Left lung (tissue), 4 donors: ENCODE measurements at regions not wholly inside any gene's neighbourhood (a gene's known extent, or its start where the extent isn't known, plus 50 kb on each side); places are given as distances from the start of the nearest gene placed in this dataset.

Source experiments
- ATAC-seq: fragments of 200-7000 bp; cut with Tn5 transposase; one replicate; pipeline ENCODE4 v1.9.1; 2020; ENCODE audit warnings: moderate library complexity
- DNase-seq, 4 donors: peaks; one replicate each; pipeline ENCODE4 v3.0.0-alpha.2; 2013 to 2020
- H3K27ac ChIP-seq, 2 donors: fragments of 200-600 bp; sonication (generic) in 1 of 2; one replicate each; pipeline versions ENCODE4 v1.5.0 to v1.8.0; 2020 to 2021
- H3K27me3 ChIP-seq, 2 donors: fragments of 200-600 bp; sonication (generic) in 1 of 2; one replicate each; pipeline versions ENCODE4 v1.5.0 to v1.8.0; 2020 to 2021
- H3K36me3 ChIP-seq, 2 donors: fragments of 200-600 bp; sonication (generic) in 1 of 2; one replicate each; pipeline versions ENCODE4 v1.5.0 to v1.8.0; 2020 to 2021
- H3K4me1 ChIP-seq, 2 donors: fragments of 200-600 bp; one replicate each; pipeline ENCODE4 v1.8.0; 2021
- H3K4me3 ChIP-seq, 2 donors: fragments of 200-600 bp; sonication (generic) in 1 of 2; one replicate each; pipeline versions ENCODE4 v1.5.0 to v1.8.0; 2020 to 2021; ENCODE audit warnings: mild to moderate bottlenecking in 1 of 2
- H3K9me3 ChIP-seq, 2 donors: fragments of 200-600 bp; sonication (generic) in 1 of 2; one replicate each; pipeline versions ENCODE4 v1.5.0 to v1.8.0; 2020 to 2021
- CTCF ChIP-seq, 2 donors: fragments of 200-600 bp; sonication (generic) in 1 of 2; IDR thresholded peaks; one replicate each; pipeline versions ENCODE4 v1.5.0 to v1.8.0; 2021; ENCODE audit warnings: antibody characterized with exemption in 2 of 2
- intact Hi-C, 2 donors: fragments of 100-400 bp; cut with DNase I; formaldehyde crosslinking; loops; one replicate each; pipeline versions ENCODE4 v1.11.2 to v1.14.2; 2022
- donor health status: DM: no; HTN: yes; CAD: no.
- donor health status: DM: no; HTN: no; CAD: no.

GRCh38 chr1:91600431-91601337 lies 100.0 kb downstream of the CDC7 start:
- H3K4me1 ChIP-seq, result no peaks in the 10 kb centered on the region
- TF ChIP-seq CTCF (IDR thresholded peaks at IDR 0.05), result no peak
- no peak overlapping the region for H3K4me3 ChIP-seq
- no peak overlapping the region for H3K27ac ChIP-seq
- H3K27me3 ChIP-seq, result no peaks in the 10 kb centered on the region
- H3K9me3 ChIP-seq, result no peaks in the 10 kb centered on the region
- no peak for ATAC-seq
- no peak for DNase-seq
- H3K36me3 ChIP-seq, result no peaks in the 10 kb centered on the region
- intact Hi-C loops, result no loop called here

DNA sequence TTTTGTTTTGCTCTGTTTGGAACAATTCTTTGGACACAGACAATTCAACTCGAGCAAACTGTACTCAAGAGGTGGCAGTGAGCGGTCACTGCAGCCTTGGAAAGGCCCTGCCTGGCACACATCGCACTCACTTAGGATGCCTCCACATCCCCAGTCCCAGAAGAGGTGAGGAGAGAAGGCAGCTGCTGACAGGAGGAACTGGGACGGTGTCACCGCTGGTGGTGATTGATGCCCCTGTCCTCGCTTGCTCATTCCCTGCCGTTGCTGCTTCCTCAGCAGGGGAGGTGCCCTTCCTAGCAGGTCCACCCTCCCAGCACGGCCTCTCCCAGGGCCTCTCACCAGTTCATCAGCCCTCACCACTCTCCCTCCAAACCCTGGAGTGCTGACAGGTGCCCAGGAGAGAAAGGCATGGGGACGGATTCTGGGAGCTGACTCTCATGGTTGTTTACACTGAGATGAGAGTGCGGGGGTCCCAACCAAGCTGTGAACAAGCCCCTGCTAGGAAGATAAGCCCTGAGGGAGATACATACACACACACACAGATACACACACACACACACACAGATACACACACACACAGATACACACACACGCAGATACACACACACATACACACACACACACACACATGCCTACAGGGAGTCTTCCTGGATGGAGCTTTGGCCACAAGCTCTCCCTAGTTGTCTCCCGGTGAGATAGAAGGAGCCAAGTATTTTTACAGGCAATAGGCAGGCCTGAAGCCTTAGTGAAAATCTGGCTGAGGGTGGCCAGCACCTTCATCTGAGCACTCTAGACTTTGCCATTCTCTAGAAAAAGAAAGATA lies 101.1 kb downstream of the CDC7 start:
- no peaks in the 10 kb centered on the region for H3K4me1 ChIP-seq
- DNase-seq (no peak), ATAC-seq (no peak)
- H3K4me3 ChIP-seq, result no peak overlapping the region
- H3K27me3 ChIP-seq, result no peaks in the 10 kb centered on the region
- no peaks in the 10 kb centered on the region for H3K9me3 ChIP-seq
- intact Hi-C loops, result no loop called here
- no peaks in the 10 kb centered on the region for H3K36me3 ChIP-seq
- no peak overlapping the region for H3K27ac ChIP-seq
- TF ChIP-seq CTCF (IDR thresholded peaks at IDR 0.05), result no peak

DNA sequence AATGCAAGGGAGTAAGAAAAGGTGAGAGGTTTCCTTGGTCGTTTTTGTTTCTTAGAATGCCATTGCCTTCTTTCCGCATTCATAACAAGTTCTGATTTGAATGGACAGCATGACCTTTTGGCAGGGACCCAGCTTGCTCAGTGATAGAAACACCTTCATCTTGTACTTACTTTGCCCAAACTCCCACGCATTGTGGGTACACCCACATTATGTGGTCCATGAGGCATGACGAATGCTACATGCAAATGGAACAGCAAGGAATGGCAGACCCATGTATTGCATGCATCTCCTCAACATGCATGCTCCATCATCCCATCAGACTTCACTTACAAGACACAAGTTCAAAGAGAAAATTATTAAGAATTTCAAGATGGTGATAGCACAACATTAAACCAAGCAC lies 102.8 kb downstream of the CDC7 start:
- DNase-seq, result no peak
- H3K27ac ChIP-seq, result no peak overlapping the region
- no peaks in the 10 kb centered on the region for H3K4me1 ChIP-seq
- intact Hi-C loops, result no loop called here
- TF ChIP-seq CTCF (IDR thresholded peaks at IDR 0.05), result no peak
- no peaks in the 10 kb centered on the region for H3K9me3 ChIP-seq
- H3K36me3 ChIP-seq, result no peaks in the 10 kb centered on the region
- H3K4me3 ChIP-seq, result no peak overlapping the region
- ATAC-seq, result no peak
- no peaks in the 10 kb centered on the region for H3K27me3 ChIP-seq

GRCh38 chr1:91604632-91605031 lies 104.0 kb downstream of the CDC7 start:
- no peaks in the 10 kb centered on the region for H3K27me3 ChIP-seq
- ATAC-seq (no peak), DNase-seq (no peak)
- H3K36me3 ChIP-seq, result no peaks in the 10 kb centered on the region
- H3K9me3 ChIP-seq, result no peaks in the 10 kb centered on the region
- intact Hi-C loops, result no loop called here
- H3K27ac ChIP-seq, result no peak overlapping the region
- H3K4me3 ChIP-seq, result no peak overlapping the region
- H3K4me1 ChIP-seq, result no peaks in the 10 kb centered on the region
- no peak for TF ChIP-seq CTCF (IDR thresholded peaks at IDR 0.05)

GRCh38 chr1:91605566-91605965 lies 104.9 kb downstream of the CDC7 start:
- Histone ChIP-seq H3K4me3 (no peak overlapping the region), H3K4me1 (no peaks in the 10 kb centered on the region), H3K9me3 (no peaks in the 10 kb centered on the region), H3K27ac (no peak overlapping the region), H3K27me3 (no peaks in the 10 kb centered on the region), H3K36me3 (no peaks in the 10 kb centered on the region)
- intact Hi-C loops, result no loop called here
- TF ChIP-seq CTCF (IDR thresholded peaks at IDR 0.05), result no peak
- ATAC-seq (no peak), DNase-seq (no peak)
